Muscle layer of duodenum (tissue), 2 donors: ENCODE measurements at regions not wholly inside any gene's neighbourhood (a gene's known extent, or its start where the extent isn't known, plus 50 kb on each side); places are given as distances from the start of the nearest gene placed in this dataset.

Experiments
- H3K27ac ChIP-seq: one replicate; pipeline ENCODE4 v1.7.0; 2013; ENCODE audit warnings: mild to moderate bottlenecking, low read length
- H3K27me3 ChIP-seq: one replicate; pipeline ENCODE4 v1.7.0; 2013; ENCODE audit warnings: low read depth, mild to moderate bottlenecking, control low read depth, low read length
- H3K36me3 ChIP-seq, 2 donors: one replicate each; pipeline ENCODE4 v1.7.0; 2013; ENCODE audit warnings: low read length in 2 of 2, control low read depth in 1 of 2, mild to moderate bottlenecking in 1 of 2; ENCODE audit not compliant: insufficient read depth in 2 of 2, control insufficient read depth in 1 of 2
- H3K4me1 ChIP-seq, 2 donors: one replicate each; pipeline ENCODE4 v1.7.0; 2013; ENCODE audit warnings: low read length in 2 of 2, mild to moderate bottlenecking in 2 of 2, control low read depth in 1 of 2, moderate library complexity in 1 of 2; ENCODE audit not compliant: insufficient read depth in 2 of 2, control insufficient read depth in 1 of 2
- H3K4me3 ChIP-seq, 2 donors: one replicate each; pipeline ENCODE4 v1.7.0; 2013; ENCODE audit warnings: low read length in 2 of 2, low read depth in 1 of 2, mild to moderate bottlenecking in 1 of 2
- H3K9me3 ChIP-seq, 2 donors: one replicate each; pipeline ENCODE4 v1.7.0; 2013; ENCODE audit warnings: low read length in 2 of 2, control low read depth in 1 of 2, mild to moderate bottlenecking in 1 of 2; ENCODE audit not compliant: control insufficient read depth in 1 of 2
- donor health status: healthy.

GRCh38 chr7:10908600-10908999 is 65.1 kb upstream of the PHF14 start:
- Histone ChIP-seq H3K27ac (no peak overlapping the region), H3K27me3 (no peaks in the 10 kb centered on the region), H3K36me3 (no peaks in the 10 kb centered on the region), H3K4me3 (no peak overlapping the region), H3K4me1 (no peaks in the 10 kb centered on the region), H3K9me3 (peaks cover 0 to 8% of the 10 kb centered on the region in 2 donors)

- Histone ChIP-seq H3K36me3 (no peaks in the 10 kb centered on the region), H3K9me3 (peaks cover 0 to 8% of the 10 kb centered on the region in 2 donors), H3K4me1 (no peaks in the 10 kb centered on the region), H3K4me3 (no peak overlapping the region), H3K27ac (no peak overlapping the region), H3K27me3 (no peaks in the 10 kb centered on the region)
Measured at GRCh38 chr7:10910447-10910846, 63.2 kb upstream of the PHF14 start.

GRCh38 chr7:10912077-10912476 is 61.6 kb upstream of the PHF14 start:
- Histone ChIP-seq H3K4me1 (no peaks in the 10 kb centered on the region), H3K9me3 (peaks cover 0 to 8% of the 10 kb centered on the region in 2 donors), H3K27me3 (no peaks in the 10 kb centered on the region), H3K27ac (no peak overlapping the region), H3K36me3 (no peaks in the 10 kb centered on the region), H3K4me3 (no peak overlapping the region)

- Histone ChIP-seq H3K27me3 (no peaks in the 10 kb centered on the region), H3K27ac (no peak overlapping the region), H3K4me1 (no peaks in the 10 kb centered on the region), H3K9me3 (peaks cover 0 to 8% of the 10 kb centered on the region in 2 donors), H3K36me3 (no peaks in the 10 kb centered on the region), H3K4me3 (no peak overlapping the region)
Measured at GRCh38 chr7:10913457-10913856, 60.2 kb upstream of the PHF14 start.

GRCh38 chr7:10918093-10918590 is 55.5 kb upstream of the PHF14 start:
- H3K4me1 ChIP-seq, result no peaks in the 10 kb centered on the region
- no peaks in the 10 kb centered on the region for H3K9me3 ChIP-seq
- H3K36me3 ChIP-seq, result no peaks in the 10 kb centered on the region
- no peaks in the 10 kb centered on the region for H3K27me3 ChIP-seq
- no peak overlapping the region for H3K4me3 ChIP-seq
- H3K27ac ChIP-seq, result no peak overlapping the region

- Histone ChIP-seq H3K27ac (no peak overlapping the region), H3K9me3 (no peaks in the 10 kb centered on the region), H3K4me1 (no peaks in the 10 kb centered on the region), H3K36me3 (no peaks in the 10 kb centered on the region), H3K4me3 (no peak overlapping the region), H3K27me3 (no peaks in the 10 kb centered on the region)
Measured at GRCh38 chr7:10919923-10920322, 53.7 kb upstream of the PHF14 start.
